K562 (cell line): ENCODE measurements at regions not wholly inside any gene's neighbourhood (a gene's known extent, or its start where the extent isn't known, plus 50 kb on each side); places are given as distances from the start of the nearest gene placed in this dataset.

Experiments
- CC2D1A ChIP-seq: fragments of 450-650 bp; IDR thresholded peaks from 2 replicates; pipeline ENCODE4 v1.6.1; 2017; ENCODE audit warnings: mild to moderate bottlenecking
- CCAR2 ChIP-seq: fragments of 200-400 bp; formaldehyde crosslinking; IDR thresholded peaks from 2 replicates; pipeline ENCODE4 v1.6.1; 2017; ENCODE audit warnings: mild to moderate bottlenecking, low read depth, low read length
- COPS2 ChIP-seq: fragments of 450-650 bp; conservative IDR thresholded peaks from 2 replicates; pipeline ENCODE4 v1.6.1; 2016; ENCODE audit warnings: mild to moderate bottlenecking, moderate library complexity
- CREB1 ChIP-seq, 2 experiments: sonication (generic) in 1 of 2; formaldehyde crosslinking in 1 of 2; IDR thresholded peaks; 2 replicates each; pipeline versions ENCODE4 v1.6.1 to v1.8.0; 2012 to 2022; ENCODE audit warnings: inconsistent platforms in 1 of 2, mild to moderate bottlenecking in 1 of 2, missing genetic modification reagents in 1 of 2, moderate library complexity in 1 of 2
- CTBP1 ChIP-seq: fragments of 450-650 bp; IDR thresholded peaks from 2 replicates; pipeline ENCODE4 v1.6.1; 2016; ENCODE audit warnings: borderline replicate concordance
- DACH1 ChIP-seq: fragments of 450-650 bp; IDR thresholded peaks from 2 replicates; pipeline ENCODE4 v1.6.1; 2018; ENCODE audit not compliant: partially characterized antibody
- ESRRB ChIP-seq: fragments of 250-450 bp; sonication (Bioruptor Pico); IDR thresholded peaks from 2 replicates; pipeline ENCODE4 v1.5.0; 2020; ENCODE audit warnings: mild to moderate bottlenecking, moderate library complexity, borderline replicate concordance
- HMG20A ChIP-seq: fragments of 450-650 bp; formaldehyde crosslinking; conservative IDR thresholded peaks from 2 replicates; pipeline ENCODE4 v1.4.0; 2020; ENCODE audit warnings: mild to moderate bottlenecking, mixed read lengths
- KLF6 ChIP-seq: fragments of 250-450 bp; sonication (Bioruptor Pico); IDR thresholded peaks from 2 replicates; pipeline ENCODE4 v1.4.0; 2020; ENCODE audit warnings: mild to moderate bottlenecking, moderate library complexity, borderline replicate concordance
- MECOM ChIP-seq: fragments of 250-450 bp; sonication (Bioruptor Pico); IDR thresholded peaks from 2 replicates; pipeline ENCODE4 v1.8.0; 2022; ENCODE audit warnings: inconsistent platforms
- MEF2D ChIP-seq: conservative IDR thresholded peaks from 2 replicates; pipeline ENCODE4 v1.6.1; 2016; ENCODE audit warnings: low read depth, missing genetic modification characterization, missing compliant biosample characterization
- MIER1 ChIP-seq: fragments of 450-650 bp; IDR thresholded peaks from 2 replicates; pipeline ENCODE4 v1.6.1; 2016; ENCODE audit warnings: antibody characterized with exemption, mild to moderate bottlenecking, low read depth
- RBM22 ChIP-seq: fragments of 200-400 bp; formaldehyde crosslinking; IDR thresholded peaks from 2 replicates; pipeline ENCODE4 v1.6.1; 2018; ENCODE audit warnings: low read length, low read depth; ENCODE audit not compliant: poor library complexity, severe bottlenecking
- RCOR1 ChIP-seq, 2 experiments: IDR thresholded peaks; 2 replicates each; pipeline ENCODE4 v1.6.1; 2012; ENCODE audit warnings: low read depth in 2 of 2, low read length in 2 of 2, borderline replicate concordance in 1 of 2, improper control_type of control experiment in 1 of 2
- SLC30A9 ChIP-seq: fragments of 250-450 bp; sonication (Bioruptor Pico); IDR thresholded peaks from 2 replicates; pipeline ENCODE4 v1.8.0; 2022; ENCODE audit warnings: mild to moderate bottlenecking, moderate library complexity
- SMARCB1 ChIP-seq: IDR thresholded peaks from 2 replicates; pipeline ENCODE4 v1.6.1; 2011; ENCODE audit warnings: improper control_type of control experiment, low read depth; ENCODE audit not compliant: insufficient read length
- ZFP1 ChIP-seq: fragments of 450-650 bp; formaldehyde crosslinking; IDR thresholded peaks from 2 replicates; pipeline ENCODE4 v1.4.0; 2020; ENCODE audit warnings: mild to moderate bottlenecking, mixed read lengths
- ZNF197 ChIP-seq: fragments of 200-800 bp; sonication (Bioruptor generic); IDR thresholded peaks from 2 replicates; pipeline ENCODE4 v1.6.1; 2016; ENCODE audit warnings: low read depth, missing genetic modification characterization, missing compliant biosample characterization
- ZNF217 ChIP-seq: sonication (generic); formaldehyde crosslinking; IDR thresholded peaks from 2 replicates; pipeline ENCODE4 v1.8.0; 2022; ENCODE audit warnings: mild to moderate bottlenecking, missing genetic modification reagents
- ZNF75A ChIP-seq: fragments of 450-650 bp; formaldehyde crosslinking; IDR thresholded peaks from 2 replicates; pipeline ENCODE4 v1.4.0; 2020; ENCODE audit warnings: mild to moderate bottlenecking
- ZNF766 ChIP-seq: fragments of 200-800 bp; sonication (Bioruptor generic); conservative IDR thresholded peaks from 2 replicates; pipeline ENCODE4 v1.6.1; 2016; ENCODE audit warnings: missing genetic modification characterization, missing compliant biosample characterization
- TF ChIP-seq, protein P1 (sequence below): fragments of 450-650 bp; formaldehyde crosslinking; IDR thresholded peaks from 2 replicates; pipeline ENCODE4 v1.4.0; 2022; ENCODE audit warnings: mild to moderate bottlenecking, moderate library complexity
- TF ChIP-seq, protein P2 (sequence below): fragments of 250-450 bp; sonication (Bioruptor Pico); IDR thresholded peaks from 2 replicates; pipeline ENCODE4 v1.8.0; 2022; ENCODE audit warnings: moderate library complexity, mild to moderate bottlenecking, inconsistent platforms
- TF ChIP-seq, protein P3 (sequence below): IDR thresholded peaks from 2 replicates; pipeline ENCODE4 v1.6.1; 2011; ENCODE audit not compliant: insufficient read length; ENCODE audit errors: extremely low read depth
- TF ChIP-seq, protein P4 (sequence below): sonication (generic); formaldehyde crosslinking; IDR thresholded peaks from 2 replicates; pipeline ENCODE4 v1.4.0; 2020; ENCODE audit warnings: mild to moderate bottlenecking, missing genetic modification reagents
- TF ChIP-seq, protein P5 (sequence below), 2 experiments: fragments of 450-650 bp in 1 of 2; sonication (generic) in 1 of 2; formaldehyde crosslinking in 1 of 2; IDR thresholded peaks in 1 of 2; conservative IDR thresholded peaks in 1 of 2; 2 replicates each; pipeline versions ENCODE4 v1.6.1 to v1.8.1; 2016 to 2023; ENCODE audit warnings: mild to moderate bottlenecking in 2 of 2, moderate library complexity in 2 of 2, inconsistent platforms in 1 of 2, missing genetic modification reagents in 1 of 2

DNA sequence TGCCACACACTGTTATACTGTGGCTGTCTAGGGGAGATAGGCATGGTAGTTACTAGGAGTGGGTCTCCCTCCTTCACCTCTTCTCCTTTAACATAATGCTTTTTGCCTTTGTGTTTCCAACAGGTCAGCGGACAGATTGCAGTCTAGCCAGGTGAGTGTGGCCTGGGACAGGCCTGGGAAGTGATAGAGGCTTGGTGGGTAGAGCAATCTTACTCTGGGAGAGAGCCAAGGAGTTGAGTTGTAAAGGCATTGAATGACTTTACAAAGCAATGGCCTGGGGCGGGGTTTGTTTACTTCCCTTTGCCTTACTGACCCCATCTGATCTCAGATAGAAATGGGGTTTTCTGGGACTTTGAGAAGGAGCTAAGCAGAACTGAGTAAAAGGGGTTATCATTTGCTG is 51.0 kb upstream of the IKBKE start (continued):
- TF ChIP-seq, protein P1, sequence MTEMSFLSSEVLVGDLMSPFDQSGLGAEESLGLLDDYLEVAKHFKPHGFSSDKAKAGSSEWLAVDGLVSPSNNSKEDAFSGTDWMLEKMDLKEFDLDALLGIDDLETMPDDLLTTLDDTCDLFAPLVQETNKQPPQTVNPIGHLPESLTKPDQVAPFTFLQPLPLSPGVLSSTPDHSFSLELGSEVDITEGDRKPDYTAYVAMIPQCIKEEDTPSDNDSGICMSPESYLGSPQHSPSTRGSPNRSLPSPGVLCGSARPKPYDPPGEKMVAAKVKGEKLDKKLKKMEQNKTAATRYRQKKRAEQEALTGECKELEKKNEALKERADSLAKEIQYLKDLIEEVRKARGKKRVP (CRISPR knock-in tag) = no peak
- TF ChIP-seq CCAR2 = no peak
- TF ChIP-seq CC2D1A = no peak
- TF ChIP-seq, protein P2, sequence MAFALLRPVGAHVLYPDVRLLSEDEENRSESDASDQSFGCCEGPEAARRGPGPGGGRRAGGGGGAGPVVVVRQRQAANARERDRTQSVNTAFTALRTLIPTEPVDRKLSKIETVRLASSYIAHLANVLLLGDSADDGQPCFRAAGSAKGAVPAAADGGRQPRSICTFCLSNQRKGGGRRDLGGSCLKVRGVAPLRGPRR = 0 out of 2 replicates have a peak, but pooled peaks have one; percentile 52
- peak in 1 of 2 experiments; percentile 44; a peak in 1 of 4 replicates for TF ChIP-seq RCOR1 (IDR thresholded peaks at IDR 0.05; ENCODE audit: borderline replicate concordance in 1 of 2, low read depth in 2 of 2, low read length in 2 of 2)
- TF ChIP-seq MECOM (CRISPR knock-in tag) = no peak
- TF ChIP-seq ZNF217 (CRISPR knock-in tag) = no peak
- 0 out of 2 replicates have a peak, but pooled peaks have one; percentile 34 for TF ChIP-seq KLF6
- TF ChIP-seq DACH1 = no peak
- no peak for TF ChIP-seq COPS2
- TF ChIP-seq MEF2D (tag) = no peak
- TF ChIP-seq CTBP1 = peak; percentile 28; the same call in 1 of the 2 replicates
- no peak for TF ChIP-seq RBM22
- no peak for TF ChIP-seq MIER1
- TF ChIP-seq, protein P3, sequence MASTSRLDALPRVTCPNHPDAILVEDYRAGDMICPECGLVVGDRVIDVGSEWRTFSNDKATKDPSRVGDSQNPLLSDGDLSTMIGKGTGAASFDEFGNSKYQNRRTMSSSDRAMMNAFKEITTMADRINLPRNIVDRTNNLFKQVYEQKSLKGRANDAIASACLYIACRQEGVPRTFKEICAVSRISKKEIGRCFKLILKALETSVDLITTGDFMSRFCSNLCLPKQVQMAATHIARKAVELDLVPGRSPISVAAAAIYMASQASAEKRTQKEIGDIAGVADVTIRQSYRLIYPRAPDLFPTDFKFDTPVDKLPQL = no peak
- TF ChIP-seq, protein P4, sequence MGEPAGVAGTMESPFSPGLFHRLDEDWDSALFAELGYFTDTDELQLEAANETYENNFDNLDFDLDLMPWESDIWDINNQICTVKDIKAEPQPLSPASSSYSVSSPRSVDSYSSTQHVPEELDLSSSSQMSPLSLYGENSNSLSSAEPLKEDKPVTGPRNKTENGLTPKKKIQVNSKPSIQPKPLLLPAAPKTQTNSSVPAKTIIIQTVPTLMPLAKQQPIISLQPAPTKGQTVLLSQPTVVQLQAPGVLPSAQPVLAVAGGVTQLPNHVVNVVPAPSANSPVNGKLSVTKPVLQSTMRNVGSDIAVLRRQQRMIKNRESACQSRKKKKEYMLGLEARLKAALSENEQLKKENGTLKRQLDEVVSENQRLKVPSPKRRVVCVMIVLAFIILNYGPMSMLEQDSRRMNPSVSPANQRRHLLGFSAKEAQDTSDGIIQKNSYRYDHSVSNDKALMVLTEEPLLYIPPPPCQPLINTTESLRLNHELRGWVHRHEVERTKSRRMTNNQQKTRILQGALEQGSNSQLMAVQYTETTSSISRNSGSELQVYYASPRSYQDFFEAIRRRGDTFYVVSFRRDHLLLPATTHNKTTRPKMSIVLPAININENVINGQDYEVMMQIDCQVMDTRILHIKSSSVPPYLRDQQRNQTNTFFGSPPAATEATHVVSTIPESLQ (CRISPR knock-in tag) = no peak
- no peak for TF ChIP-seq ESRRB (CRISPR knock-in tag)
- no peak for TF ChIP-seq ZNF75A (CRISPR knock-in tag)
- TF ChIP-seq SLC30A9 (CRISPR knock-in tag) = no peak
- 0 out of 2 replicates have a peak, but pooled peaks have one; percentile 38 for TF ChIP-seq ZNF766
- no peak for TF ChIP-seq ZNF197 (CRISPR knock-in tag)
- TF ChIP-seq SMARCB1 = no peak
- no peak for TF ChIP-seq CREB1 (IDR thresholded peaks at IDR 0.05)
- TF ChIP-seq CREB1 (CRISPR knock-in tag; IDR thresholded peaks at IDR 0.05) = no peak
- TF ChIP-seq, protein P5, sequence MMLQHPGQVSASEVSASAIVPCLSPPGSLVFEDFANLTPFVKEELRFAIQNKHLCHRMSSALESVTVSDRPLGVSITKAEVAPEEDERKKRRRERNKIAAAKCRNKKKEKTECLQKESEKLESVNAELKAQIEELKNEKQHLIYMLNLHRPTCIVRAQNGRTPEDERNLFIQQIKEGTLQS (IDR thresholded peaks at IDR 0.05) = no peak
- TF ChIP-seq, protein P5 (CRISPR knock-in tag; conservative IDR thresholded peaks at IDR 0.05) = no peak
- TF ChIP-seq ZFP1 (CRISPR knock-in tag) = no peak
- no peak for TF ChIP-seq HMG20A
